ENCODE measurements at regions not wholly inside any gene's neighbourhood (a gene's known extent, or its start where the extent isn't known, plus 50 kb on each side); places are given as distances from the start of the nearest gene placed in this dataset.

GRCh38 chr20:22522701-22523100, 61.7 kb downstream of the FOXA2 start:
- TF ChIP-seq, protein P1, sequence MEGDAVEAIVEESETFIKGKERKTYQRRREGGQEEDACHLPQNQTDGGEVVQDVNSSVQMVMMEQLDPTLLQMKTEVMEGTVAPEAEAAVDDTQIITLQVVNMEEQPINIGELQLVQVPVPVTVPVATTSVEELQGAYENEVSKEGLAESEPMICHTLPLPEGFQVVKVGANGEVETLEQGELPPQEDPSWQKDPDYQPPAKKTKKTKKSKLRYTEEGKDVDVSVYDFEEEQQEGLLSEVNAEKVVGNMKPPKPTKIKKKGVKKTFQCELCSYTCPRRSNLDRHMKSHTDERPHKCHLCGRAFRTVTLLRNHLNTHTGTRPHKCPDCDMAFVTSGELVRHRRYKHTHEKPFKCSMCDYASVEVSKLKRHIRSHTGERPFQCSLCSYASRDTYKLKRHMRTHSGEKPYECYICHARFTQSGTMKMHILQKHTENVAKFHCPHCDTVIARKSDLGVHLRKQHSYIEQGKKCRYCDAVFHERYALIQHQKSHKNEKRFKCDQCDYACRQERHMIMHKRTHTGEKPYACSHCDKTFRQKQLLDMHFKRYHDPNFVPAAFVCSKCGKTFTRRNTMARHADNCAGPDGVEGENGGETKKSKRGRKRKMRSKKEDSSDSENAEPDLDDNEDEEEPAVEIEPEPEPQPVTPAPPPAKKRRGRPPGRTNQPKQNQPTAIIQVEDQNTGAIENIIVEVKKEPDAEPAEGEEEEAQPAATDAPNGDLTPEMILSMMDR (conservative IDR thresholded peaks at IDR 0.05; ENCODE audit: low read depth, low read length) = no peak
- TF ChIP-seq EZH2 (IDR thresholded peaks at IDR 0.05; ENCODE audit: low read length, unreplicated experiment) (no peak), EZH2phosphoT487 (IDR thresholded peaks at IDR 0.05; ENCODE audit: borderline replicate concordance, low read length) (no peak)

Measured in PC-3 (cell line).